ENCODE measurements at regions not wholly inside any gene's neighbourhood (a gene's known extent, or its start where the extent isn't known, plus 50 kb on each side); places are given as distances from the start of the nearest gene placed in this dataset.

DNA sequence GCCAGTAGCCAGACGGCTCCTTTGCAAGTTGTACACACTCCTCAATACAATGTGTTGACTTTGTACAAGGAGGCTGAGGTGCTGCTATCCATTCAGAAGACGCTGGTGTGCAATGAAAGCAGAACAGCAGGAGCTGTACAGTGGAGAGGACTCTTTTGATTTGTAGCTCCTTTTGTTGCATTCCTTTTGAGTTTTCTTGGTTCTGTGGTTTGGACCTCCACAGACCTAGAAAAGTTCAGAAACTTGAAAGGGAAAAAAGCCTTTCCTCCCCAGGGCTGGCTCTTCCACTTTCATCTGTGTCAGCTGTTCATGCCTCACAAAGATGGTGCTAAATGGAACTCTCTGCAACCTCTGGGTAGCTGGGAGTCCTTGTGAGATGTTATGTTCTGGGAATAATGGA lies 117.4 kb downstream of the MAT2B start:
- DNase-seq (ENCODE audit: low read depth, low spot score) = peak; percentile 2

DNA sequence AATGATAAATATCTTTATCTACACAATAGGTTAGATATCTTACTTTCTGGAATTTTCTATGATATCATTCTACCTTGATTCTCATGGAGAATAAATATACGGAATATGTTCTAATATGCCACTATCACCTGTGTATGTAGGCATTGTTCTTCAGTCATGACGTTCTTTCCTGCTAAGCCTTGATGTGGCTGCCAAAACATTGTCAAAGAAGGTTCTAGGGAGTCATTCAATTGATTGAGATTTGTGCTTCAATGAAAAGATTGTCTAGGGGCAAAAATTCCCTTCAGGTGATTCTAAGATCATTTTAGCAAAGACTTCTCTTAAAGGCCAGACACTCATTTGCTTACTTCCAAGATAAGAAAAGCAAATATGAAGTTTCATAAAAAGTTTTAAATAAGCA lies 118.1 kb downstream of the MAT2B start:
- no peak for DNase-seq (ENCODE audit: low read depth, low spot score)

- no peak for DNase-seq (ENCODE audit: low read depth, low spot score)
Observed at GRCh38 chr5:163623986-163624385, 118.6 kb downstream of the MAT2B start.

- no peak for DNase-seq (ENCODE audit: low read depth, low spot score)
Observed at GRCh38 chr5:163624431-163624830, 119.0 kb downstream of the MAT2B start.

- DNase-seq (ENCODE audit: low read depth, low spot score) = no peak
Observed at GRCh38 chr5:163626904-163627434, 121.5 kb downstream of the MAT2B start.

DNA sequence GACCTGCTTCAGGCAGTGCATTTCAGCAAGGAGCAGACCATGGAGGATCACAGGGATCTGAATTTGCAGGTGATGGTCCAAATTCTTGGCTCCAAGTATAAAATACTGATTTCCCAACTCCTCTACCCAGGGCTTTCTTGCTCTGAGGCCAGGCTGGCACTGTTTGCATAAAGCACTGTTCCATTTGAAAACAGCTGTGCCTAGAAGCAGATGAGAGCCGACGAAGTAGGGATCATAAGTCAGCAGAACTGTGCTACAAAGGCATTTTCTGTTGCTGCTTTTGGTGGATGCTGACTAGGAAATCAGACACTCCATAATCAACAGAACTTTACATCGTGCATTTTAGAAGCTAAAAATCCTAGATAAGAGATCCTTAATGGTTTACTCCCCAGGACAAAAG lies 126.4 kb downstream of the MAT2B start:
- no peak for DNase-seq (ENCODE audit: low read depth, low spot score)

GRCh38 chr5:163633926-163634460 lies 128.6 kb downstream of the MAT2B start:
- DNase-seq (ENCODE audit: low read depth, low spot score) = no peak

- DNase-seq (ENCODE audit: low read depth, low spot score) = no peak
Observed at GRCh38 chr5:163635631-163636030, 130.2 kb downstream of the MAT2B start.

- no peak for DNase-seq (ENCODE audit: low read depth, low spot score)
Observed at GRCh38 chr5:163642904-163643303, 137.5 kb downstream of the MAT2B start.

DNA sequence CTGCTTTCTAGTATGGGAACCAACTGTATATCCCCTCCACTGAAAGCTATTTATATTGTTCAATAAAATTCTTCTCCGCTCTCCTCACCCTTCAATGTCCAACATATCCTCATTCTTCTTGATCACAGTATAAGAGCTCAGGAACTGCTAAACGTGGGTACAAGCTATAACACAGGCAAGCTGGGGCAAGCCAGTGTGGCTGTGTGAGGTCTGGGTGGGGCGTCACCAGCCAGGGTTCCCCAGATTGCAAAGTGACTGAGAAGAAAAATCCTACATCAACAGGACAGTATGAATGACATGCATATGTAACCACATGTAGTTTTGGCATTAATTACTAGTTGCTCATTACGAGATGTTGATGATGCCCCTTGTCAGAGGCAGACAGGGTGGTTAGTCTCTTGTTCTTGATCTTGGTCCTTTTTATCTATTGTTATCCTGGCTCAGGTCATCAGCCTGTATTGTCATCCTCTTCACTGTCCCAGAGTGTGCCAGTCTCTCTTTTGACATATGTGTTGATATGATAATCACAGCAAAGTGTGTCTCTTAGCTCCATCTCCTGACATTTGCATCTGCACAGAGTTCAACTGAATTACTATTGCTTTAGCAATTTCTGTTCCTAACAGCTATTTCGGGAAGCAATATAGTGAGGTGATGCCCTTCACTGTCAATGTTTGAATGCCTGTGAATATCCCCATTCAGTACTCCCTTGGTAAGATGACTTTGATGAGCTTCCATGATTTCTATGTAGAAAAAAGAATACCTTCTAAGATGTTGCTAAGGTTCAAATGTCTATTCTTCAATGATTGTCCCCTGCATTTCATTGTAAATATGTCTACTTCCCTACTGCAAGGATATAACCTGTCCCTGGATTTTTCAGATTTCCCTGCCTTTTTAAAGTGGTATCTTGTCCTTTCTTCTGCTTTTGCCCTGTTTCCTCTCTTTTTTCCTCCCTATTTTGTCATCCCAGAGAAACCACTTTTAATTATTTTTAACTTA lies 140.3 kb downstream of the MAT2B start:
- no peak for DNase-seq (ENCODE audit: low read depth, low spot score)

- peak; percentile 17 for DNase-seq (ENCODE audit: low read depth, low spot score)
Observed at GRCh38 chr5:163649514-163649913, 144.1 kb downstream of the MAT2B start.

DNA sequence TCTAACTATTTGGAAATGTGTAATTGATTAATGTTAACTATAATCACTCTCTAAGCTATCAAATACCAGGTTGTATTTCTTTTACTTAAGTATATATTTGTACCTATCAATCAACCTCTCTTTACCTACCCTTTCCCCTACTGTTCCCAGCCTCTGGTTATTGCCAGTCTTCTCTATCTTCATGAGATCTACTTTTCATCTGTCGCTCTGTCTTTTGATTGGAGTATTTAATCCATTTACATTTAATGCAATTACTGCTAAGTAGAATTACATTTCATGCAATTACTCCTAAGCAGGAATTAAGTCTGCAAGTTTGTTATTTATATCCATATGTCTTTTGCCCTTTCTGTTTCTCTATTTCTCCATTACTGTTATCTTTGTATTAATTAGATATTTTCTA lies 148.1 kb downstream of the MAT2B start:
- DNase-seq (ENCODE audit: low read depth, low spot score) = no peak

DNA sequence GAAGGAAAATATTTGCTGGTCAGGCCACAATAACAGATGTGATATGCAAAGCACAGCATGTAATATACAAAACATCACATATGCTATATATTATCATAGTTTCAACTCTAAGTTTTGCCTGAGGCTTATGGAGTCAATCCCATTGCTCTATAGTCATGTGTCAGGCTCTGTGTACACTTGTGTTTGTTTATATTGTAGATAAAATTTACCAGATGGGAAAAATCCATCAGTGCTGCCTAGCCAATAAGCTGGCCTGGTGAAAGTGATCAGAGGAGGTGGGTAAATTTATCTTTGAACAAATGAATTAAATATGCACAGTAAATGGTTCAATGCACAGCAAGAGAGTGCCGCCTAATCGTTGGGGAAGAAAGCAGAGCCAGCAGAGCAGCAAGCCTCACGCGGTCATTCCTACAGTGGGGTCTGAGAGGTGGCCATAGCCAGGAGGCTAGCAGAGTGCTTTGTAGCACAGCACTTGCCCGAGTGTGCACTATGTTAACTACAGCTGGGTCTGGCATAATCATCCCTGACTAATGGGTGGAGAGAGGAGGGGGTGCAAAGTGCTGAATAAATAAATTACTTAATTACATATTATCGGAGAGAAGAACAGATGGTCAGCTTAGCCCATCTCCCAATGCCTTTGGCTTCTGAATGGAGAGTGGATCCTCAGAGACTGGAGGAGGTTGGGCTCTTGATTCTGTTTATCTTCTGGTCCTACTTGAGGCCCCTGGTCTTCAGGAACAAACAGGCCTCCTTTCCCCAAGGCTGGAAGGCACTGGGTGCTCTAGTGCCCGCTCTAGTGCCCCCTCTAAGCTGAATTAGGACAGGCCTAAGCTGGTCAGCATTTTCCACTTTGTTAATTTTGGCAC lies 153.5 kb downstream of the MAT2B start:
- no peak for DNase-seq (ENCODE audit: low read depth, low spot score)

DNA sequence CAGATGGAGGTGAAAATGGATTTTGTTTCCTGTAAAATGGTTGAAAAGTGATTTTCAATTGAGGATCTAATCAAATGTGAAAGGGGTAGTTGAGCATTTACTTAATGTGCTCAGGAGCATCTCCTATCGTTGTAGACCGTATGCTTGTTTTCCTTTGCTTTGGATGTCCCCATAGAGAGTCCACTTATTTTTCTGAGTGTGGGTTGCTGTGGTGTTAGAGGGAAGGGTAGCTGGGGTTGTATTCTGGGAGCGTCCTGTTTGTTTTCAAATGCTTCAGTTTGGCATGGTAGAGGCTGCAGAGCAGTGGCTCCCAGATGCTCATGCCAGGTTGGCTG lies 154.1 kb downstream of the MAT2B start:
- DNase-seq (ENCODE audit: low read depth, low spot score) = no peak

GRCh38 chr5:163660486-163660885 lies 155.1 kb downstream of the MAT2B start:
- DNase-seq (ENCODE audit: low read depth, low spot score) = no peak

GRCh38 chr5:163661360-163661759 lies 155.9 kb downstream of the MAT2B start:
- no peak for DNase-seq (ENCODE audit: low read depth, low spot score)

DNA sequence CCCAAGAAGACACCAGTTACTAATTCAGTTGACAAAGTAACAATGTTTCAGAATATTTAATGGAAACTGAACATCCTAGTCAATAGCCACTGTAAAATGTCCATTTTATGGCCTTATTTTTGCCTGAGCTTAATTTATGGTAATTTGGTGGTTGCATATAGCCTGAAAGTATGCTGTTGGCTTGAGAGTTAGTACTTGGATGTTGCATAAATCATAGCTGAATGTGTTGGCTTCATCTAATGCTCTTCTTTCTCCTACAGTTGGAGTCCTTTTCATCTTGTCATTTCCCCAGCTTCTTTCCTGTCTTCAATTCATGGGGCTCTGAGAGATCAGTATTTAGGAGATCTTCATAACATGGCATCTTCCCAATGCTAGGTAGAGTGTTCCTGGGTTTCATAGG lies 164.6 kb downstream of the MAT2B start:
- peak; percentile 18 for DNase-seq (ENCODE audit: low read depth, low spot score)

DNA sequence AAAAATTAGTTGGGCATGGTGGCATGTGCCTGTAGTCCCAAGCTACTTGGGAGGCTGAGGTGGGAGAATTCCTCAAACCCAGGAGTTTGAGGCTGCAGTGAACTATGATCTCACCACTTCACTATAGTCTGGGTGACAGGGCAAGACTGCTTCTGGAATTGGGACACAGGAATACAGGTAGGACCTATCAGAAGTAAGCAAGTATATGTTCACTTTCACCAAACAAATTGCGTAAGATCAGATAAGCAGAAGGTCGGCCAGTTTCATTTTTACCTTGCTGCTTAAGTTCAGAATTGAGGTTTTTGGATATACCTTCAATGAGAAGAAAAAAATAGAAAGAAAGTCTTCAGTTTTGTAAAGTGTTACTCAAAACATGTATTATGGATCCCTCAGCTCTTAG lies 171.7 kb downstream of the MAT2B start:
- DNase-seq (ENCODE audit: low read depth, low spot score) = no peak

DNA sequence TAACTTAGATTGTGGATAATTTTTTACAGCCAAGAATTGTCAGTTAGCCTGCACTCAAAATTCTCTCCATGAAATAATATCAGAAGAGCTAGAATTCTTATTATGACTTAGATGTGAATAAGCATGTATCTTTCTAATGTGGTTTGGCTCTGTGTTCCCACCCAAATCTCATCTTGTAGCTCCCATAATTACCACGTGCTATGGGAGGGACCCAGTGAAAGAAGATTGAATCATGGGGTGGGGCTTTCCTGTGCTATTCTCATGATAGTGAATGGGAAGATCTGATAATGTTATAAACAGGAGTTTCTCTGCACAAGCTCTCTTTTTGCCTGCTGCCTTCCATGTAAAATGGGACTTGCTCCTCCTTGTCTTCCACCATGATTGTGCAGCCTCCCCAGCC lies 176.8 kb downstream of the MAT2B start:
- DNase-seq (ENCODE audit: low read depth, low spot score) = no peak

DNA sequence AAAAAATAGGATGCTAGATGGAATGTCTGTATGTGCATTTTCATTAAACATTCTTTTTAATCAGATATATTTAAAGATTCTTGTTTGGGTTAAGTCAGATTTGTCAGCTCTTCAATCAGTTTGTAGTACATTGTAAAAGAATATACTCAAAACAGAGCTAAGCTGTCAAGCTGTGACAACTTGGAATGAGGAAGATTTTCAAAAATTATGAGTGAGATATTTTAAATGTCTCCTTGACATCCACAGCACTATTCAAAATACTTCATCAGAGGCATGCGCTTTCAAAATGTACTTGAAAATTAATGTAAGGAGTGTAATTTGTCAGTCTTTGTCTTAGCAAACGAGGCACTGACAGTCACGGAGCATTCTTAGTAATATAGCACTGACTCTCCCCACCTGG lies 182.0 kb downstream of the MAT2B start:
- DNase-seq (ENCODE audit: low read depth, low spot score) = no peak

- no peak for DNase-seq (ENCODE audit: low read depth, low spot score)
Observed at GRCh38 chr5:163692091-163692490, 186.7 kb downstream of the MAT2B start.
